ENCODE measurements at regions not wholly inside any gene's neighbourhood (a gene's known extent, or its start where the extent isn't known, plus 50 kb on each side); places are given as distances from the start of the nearest gene placed in this dataset.

- DNase-seq (ENCODE audit: low read depth): no peak
Measured at GRCh38 chr4:65195666-65196065, 474.6 kb downstream of the EPHA5 start.

GRCh38 chr4:65195002-65195401, 475.3 kb downstream of the EPHA5 start:
- H3K4me3 ChIP-seq (ENCODE audit: low read depth, low read length): no peak overlapping the region
- DNase-seq (ENCODE audit: low read depth): no peak
- no peak for TF ChIP-seq CTCF (IDR thresholded peaks at IDR 0.05; ENCODE audit: insufficient read depth, low read length)

More at GRCh38 chr4:65195666-65196065, 474.6 kb downstream of the EPHA5 start:
- no peak for TF ChIP-seq CTCF (IDR thresholded peaks at IDR 0.05; ENCODE audit: insufficient read depth, low read length)
- no peak overlapping the region for H3K4me3 ChIP-seq (ENCODE audit: low read depth, low read length)

- TF ChIP-seq CTCF (IDR thresholded peaks at IDR 0.05; ENCODE audit: insufficient read depth, low read length): no peak
- DNase-seq (ENCODE audit: low read depth): no peak
- no peak overlapping the region for H3K4me3 ChIP-seq (ENCODE audit: low read depth, low read length)
Measured at GRCh38 chr4:65193985-65194384, 476.3 kb downstream of the EPHA5 start.

- no peak for DNase-seq (ENCODE audit: low read depth)
- no peak overlapping the region for H3K4me3 ChIP-seq (ENCODE audit: low read depth, low read length)
- no peak for TF ChIP-seq CTCF (IDR thresholded peaks at IDR 0.05; ENCODE audit: insufficient read depth, low read length)
Measured at GRCh38 chr4:65190780-65191179, 479.5 kb downstream of the EPHA5 start.

GRCh38 chr4:65175585-65175984, 494.7 kb downstream of the EPHA5 start:
- no peak overlapping the region for H3K4me3 ChIP-seq (ENCODE audit: low read depth, low read length)
- DNase-seq (ENCODE audit: low read depth): no peak
- TF ChIP-seq CTCF (IDR thresholded peaks at IDR 0.05; ENCODE audit: insufficient read depth, low read length): no peak

GRCh38 chr4:65170768-65171514, 499.3 kb downstream of the EPHA5 start:
- no peak for DNase-seq (ENCODE audit: low read depth)
- TF ChIP-seq CTCF (IDR thresholded peaks at IDR 0.05; ENCODE audit: insufficient read depth, low read length): no peak
- H3K4me3 ChIP-seq (ENCODE audit: low read depth, low read length): no peak overlapping the region

GRCh38 chr4:65167719-65168118, 502.6 kb downstream of the EPHA5 start:
- no peak overlapping the region for H3K4me3 ChIP-seq (ENCODE audit: low read depth, low read length)
- no peak for DNase-seq (ENCODE audit: low read depth)
- TF ChIP-seq CTCF (IDR thresholded peaks at IDR 0.05; ENCODE audit: insufficient read depth, low read length): no peak
